ENCODE measurements at regions not wholly inside any gene's neighbourhood (a gene's known extent, or its start where the extent isn't known, plus 50 kb on each side); places are given as distances from the start of the nearest gene placed in this dataset.

- no peak for DNase-seq (ENCODE audit: low spot score)
Measured at GRCh38 chr11:77530879-77531278, 57.0 kb upstream of the PAK1 start.

DNA sequence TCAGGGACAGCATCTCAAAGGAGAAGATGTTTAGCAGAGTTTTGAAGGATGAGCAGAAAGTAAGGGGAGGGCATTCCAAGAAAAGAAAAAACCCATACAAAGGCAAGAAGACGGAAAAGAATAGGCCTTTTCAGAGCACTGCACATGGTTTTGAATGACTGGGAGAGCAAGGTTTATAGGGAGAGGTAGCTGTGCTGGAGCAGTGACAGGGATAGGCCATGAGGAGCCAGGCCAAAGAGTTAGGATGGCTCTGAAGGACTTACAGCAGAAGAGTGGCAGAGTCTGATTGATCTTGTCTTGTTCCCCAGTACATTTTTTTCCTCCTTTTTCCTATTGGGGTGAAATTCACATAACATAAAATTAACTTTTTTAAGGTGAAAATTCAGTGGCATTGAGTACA, 55.8 kb upstream of the PAK1 start:
- no peak for DNase-seq (ENCODE audit: low spot score)

DNA sequence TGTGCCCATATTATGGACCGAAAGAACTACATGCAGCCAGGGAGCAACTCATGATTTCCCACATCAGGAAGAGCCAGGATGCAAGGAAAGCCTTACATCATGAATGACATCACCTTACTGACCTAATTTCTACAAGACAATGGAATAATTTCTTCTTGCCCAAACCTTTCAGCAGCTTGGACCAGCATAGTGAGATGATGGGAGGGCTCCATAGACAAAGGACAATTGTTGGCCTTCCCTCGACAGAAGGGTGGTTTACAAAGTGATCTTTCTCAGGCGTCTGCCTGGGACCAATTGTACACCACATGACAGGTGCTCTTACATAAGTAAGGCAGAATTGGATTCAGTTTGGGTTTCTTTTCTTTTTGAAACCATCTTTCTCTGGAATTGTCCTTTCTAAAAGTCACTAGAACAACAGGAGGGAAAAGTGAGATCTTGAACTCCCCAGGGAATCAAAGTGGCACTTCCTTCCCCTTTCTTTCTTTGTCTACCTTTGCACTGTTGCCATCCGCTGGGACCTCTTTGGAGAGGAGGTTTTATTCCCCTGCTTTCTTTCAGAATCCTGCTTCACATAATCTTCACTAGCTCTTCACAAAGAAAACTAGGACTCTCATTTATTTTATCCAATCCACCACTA, 51.7 kb upstream of the PAK1 start:
- peak; percentile 22 for DNase-seq (ENCODE audit: low spot score)

- DNase-seq (ENCODE audit: low spot score), result no peak
Measured at GRCh38 chr11:77524539-77524938, 50.6 kb upstream of the PAK1 start.

DNA sequence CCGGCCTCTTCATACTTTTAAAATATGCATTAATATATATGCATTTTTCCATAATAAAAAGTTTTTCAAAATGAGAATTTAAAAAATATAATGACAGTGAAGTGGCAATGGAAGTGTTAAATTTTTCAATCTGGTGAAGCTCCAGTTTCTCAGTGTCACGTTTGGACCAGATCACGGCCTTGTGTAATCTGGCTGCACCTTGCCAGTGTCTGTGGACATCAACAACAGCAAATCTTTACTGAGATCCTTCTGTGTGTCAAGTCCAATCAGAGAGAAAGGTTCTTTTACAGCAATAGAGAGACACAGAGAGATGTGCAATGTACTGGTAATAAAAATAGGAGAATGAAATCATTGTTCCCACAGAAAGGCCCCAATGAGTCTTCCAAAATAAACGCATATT, 49.8 kb upstream of the PAK1 start:
- DNase-seq (ENCODE audit: low spot score), result no peak
